ENCODE measurements at regions not wholly inside any gene's neighbourhood (a gene's known extent, or its start where the extent isn't known, plus 50 kb on each side); places are given as distances from the start of the nearest gene placed in this dataset.
"Not testable (repeated sequence)": the region's sequence is repeated elsewhere in the genome, so short reads cannot be mapped to it uniquely, and the experiment has no call there.

DNA sequence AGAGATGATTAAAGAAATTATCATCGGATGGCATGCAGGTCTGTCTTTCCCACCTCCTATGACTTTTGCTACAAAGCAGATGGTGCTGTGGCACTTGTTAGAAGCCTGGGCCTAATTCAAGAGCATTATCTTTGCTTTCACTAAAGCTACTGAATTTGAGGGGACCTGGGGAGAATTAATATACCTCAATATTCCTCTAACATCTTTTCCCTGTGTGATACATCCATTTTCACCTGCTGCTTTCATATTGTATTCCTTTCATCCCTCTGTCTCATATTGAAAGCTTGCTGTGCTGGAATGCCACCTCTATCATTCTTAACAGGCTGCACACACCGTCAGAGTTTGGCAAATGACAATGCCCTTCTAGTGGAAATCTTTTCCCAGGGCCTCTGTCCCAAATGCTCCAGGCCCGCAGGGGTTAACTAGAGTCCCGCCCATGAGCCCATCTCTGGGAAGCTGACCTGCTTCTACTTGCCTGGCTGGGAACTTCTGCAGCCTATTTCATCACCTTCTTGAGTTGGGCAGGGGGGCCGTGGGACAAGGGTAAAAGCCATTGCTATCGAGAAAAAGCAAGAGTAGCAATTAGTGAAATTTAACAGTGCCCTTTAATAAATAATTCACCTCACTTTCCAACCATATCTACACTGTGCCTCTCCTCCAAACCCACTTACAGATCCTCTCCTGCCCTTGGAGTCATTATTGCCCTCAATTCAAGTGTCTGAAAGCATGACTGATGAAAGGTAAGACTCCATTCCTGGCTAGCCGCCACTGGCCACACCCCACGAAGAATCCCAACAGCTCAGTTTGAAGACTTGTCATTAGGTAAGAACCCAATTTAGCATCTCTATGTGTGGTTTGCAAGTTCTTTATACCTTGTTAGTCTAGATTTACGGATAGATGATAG is 126.7 kb upstream of the BTG1 start:
- no peak for DNase-seq (ENCODE audit: low spot score)

- DNase-seq (ENCODE audit: low spot score), result no peak
These were observed 125.7 kb upstream of the BTG1 start for GRCh38 chr12:92271341-92271740.

GRCh38 chr12:92270521-92270920 is 124.9 kb upstream of the BTG1 start:
- DNase-seq (ENCODE audit: low spot score), result no peak

DNA sequence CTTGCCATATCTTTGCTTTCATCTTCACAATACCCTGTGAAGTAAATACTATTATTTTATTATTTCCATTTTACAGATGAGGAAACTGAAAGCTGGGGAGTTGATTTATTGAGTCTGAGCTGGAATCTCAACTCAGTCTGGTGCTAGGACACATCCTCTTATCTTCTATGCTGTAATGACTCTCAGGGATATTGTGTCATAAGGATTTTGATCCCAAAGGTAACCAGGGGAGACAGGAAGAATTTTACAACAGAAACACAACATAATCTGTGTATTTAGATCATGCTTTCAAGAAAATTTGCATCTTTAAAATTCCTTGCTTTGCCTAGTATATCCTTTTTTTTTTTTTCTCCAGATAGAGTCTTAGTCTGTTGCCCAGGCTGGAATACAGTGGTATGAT is 123.3 kb upstream of the BTG1 start:
- no peak for DNase-seq (ENCODE audit: low spot score)

DNA sequence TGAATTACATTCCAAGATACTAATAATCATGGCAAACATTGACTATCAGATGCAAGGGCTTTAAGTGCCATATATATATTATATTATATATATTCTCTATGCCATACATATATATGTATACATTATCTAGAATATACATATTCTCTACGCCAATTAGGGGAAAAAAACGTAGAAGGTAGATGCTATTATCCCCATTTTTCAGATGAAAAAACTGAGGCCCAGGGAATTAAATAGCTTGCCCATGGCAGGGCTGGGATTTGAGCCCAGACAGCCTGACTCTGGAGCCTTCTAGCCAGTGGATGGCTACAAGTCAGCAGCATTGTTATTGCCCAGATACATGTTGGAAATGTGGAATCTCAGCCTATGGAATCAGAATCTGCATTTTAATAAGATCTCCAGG is 116.0 kb upstream of the BTG1 start:
- no peak for DNase-seq (ENCODE audit: low spot score)

- no peak for DNase-seq (ENCODE audit: low spot score)
These were observed 115.4 kb upstream of the BTG1 start for GRCh38 chr12:92261071-92261470.

DNA sequence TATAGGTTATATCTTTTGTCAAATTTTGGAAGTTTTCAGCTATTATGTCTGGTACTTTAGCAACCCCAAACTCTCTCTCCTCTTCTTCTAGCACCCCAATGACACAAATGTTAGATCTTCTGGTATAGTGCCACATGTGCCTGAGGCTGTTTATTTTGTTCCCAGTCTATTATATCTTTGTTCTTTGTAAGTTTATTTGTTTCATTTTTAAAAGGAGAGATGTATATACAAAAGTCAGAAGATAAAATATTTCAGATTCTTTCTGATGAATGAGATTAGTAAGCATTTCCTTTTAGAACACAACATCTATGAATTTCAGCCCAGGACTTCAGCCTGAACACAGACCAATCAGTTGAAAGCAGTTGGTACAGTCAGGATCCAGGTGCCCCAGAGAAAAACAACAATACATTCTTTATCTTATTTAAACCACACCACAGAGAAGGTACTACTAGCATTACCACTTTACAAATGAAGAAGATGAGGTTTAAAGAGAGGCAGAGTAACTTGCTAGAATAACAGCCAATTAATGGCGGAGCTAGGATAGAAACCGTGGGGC is 114.1 kb upstream of the BTG1 start:
- DNase-seq (ENCODE audit: low spot score), result peak; percentile 5

- DNase-seq (ENCODE audit: low spot score), result no peak
These were observed 113.6 kb upstream of the BTG1 start for GRCh38 chr12:92259291-92259690.

GRCh38 chr12:92257261-92257660 is 111.6 kb upstream of the BTG1 start:
- no peak for DNase-seq (ENCODE audit: low spot score)

DNA sequence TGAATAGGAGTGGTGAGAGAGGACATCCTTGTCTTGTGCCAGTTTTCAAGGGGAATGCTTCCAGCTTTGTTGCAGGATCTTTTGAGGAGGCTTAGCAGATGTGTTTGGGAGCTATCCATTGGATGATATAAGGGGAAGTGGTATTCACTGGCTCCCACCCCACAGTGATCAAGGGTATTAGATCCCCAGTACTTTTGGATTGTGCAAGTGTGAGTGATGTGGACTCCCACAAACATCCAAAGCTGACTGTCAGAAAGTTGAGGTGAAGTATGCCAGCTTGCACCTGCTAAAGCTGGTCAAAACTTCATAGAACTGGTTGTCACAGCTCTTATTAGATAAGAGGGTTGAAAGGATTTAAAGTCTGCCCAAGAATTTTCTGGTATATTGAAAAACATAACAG is 110.1 kb upstream of the BTG1 start:
- no peak for DNase-seq (ENCODE audit: low spot score)

DNA sequence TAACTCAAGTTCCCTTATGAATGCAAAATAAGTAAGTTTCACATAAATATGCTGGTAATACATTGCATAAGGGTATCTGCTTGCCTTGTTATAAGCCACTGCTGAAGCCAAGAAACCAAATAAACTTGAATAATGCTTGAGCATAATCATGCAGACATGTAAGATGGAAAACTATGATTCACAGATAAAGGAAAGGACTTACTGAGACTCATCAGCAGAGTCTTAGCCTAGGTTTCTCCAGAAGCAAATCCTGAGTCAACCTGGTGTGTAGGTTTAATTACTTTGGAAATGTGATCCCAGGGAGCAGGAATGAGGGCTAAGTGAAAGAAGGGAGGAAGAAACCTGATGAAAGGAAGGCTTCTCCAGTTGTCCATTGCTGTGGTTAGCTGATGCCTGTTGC is 107.7 kb upstream of the BTG1 start:
- no peak for DNase-seq (ENCODE audit: low spot score)

DNA sequence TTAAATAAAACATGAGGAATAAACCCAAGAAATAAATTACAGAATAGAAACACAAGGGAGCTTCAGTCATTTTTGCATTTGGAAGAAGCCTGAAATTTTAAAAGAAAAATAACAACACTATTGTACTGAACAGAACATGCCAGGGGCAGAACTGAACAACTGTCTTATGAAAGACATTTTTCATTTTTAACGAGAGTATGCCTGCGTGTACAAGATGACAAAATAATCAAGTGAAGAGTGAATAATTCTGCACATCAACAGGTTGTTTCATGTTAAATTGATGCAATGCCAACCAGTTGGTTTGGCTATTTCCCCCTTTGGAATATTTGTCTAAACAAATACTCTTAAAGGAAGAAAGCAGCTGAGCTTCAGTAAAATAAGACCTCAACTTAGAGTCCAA is 103.3 kb upstream of the BTG1 start:
- no peak for DNase-seq (ENCODE audit: low spot score)

GRCh38 chr12:92244036-92244435 is 98.4 kb upstream of the BTG1 start:
- peak; percentile 7 for DNase-seq (ENCODE audit: low spot score)

- DNase-seq (ENCODE audit: low spot score), result peak; percentile 18
These were observed 97.3 kb upstream of the BTG1 start for GRCh38 chr12:92242907-92243306.

DNA sequence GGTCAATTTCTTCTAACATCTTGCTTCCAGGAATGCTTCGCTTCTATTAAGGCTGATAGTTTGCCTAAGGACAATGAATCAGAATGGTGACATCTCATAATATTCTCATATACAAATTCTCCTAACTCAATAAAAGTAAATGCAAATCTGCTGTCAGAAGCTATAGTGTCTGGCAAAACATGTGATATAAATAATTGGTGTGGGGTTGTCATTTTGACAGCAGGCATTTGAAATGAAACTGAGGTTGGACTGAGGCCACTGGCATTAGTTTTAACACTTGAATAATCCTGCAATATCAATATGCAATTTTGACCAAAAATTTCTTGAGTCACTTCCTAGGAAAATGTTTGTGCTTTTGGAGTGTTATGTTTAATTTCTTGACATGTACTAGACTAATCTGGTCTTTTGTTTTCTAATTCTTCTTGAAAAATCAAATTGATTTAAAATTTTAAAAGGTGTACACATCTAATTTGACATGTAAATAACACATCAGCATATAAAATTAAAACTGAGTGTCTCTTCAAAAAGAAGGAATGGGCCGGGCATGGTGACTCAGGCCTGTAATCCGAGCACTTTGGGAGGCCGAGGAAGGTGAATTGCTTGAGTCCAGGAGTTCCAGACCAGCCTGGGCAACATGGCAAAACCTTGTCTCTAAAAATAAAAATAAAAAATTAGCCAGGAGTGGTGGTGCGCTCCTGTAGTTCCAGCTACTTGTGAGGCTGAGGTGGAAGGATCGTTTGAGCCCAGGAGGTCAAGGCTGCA is 92.3 kb upstream of the BTG1 start:
- DNase-seq (ENCODE audit: low spot score), result no peak

GRCh38 chr12:92237262-92237661 is 91.6 kb upstream of the BTG1 start:
- DNase-seq (ENCODE audit: low spot score), result no peak

DNA sequence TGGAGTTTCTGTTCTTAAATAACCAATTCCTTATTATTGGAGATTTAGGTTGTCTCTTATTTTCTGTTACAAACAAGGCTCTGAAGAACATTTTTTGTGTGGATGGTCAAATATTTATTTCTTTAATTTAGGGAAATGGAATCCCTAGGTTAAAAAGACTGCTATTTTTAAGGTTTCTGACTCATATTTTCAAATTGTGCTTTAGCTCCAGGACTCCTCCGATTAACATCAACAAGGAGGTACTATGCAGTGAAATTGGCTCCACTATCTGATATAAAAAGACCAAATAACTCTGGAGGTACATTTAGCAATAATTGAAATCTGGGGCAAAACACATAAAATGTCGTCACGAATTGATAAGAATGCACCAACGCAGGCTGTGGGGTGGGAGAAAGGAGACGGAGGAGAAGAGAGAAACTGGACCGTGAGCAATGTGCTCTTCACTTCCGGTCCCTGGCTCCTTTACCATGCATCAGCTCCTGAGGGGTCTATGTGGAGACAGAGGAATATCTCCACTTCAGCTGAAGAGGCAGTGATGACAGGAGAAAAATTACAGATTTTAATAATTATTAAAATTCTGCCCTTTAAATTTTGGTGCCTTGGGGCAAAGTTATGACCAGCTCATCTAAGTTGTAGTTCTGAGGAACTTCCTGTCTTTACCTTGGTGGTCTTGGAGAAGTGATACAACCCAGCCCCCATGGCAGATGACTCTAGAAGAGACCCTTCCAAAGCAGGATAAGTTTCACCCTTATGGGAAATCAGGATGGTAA is 90.2 kb upstream of the BTG1 start:
- DNase-seq (ENCODE audit: low spot score), result no peak

DNA sequence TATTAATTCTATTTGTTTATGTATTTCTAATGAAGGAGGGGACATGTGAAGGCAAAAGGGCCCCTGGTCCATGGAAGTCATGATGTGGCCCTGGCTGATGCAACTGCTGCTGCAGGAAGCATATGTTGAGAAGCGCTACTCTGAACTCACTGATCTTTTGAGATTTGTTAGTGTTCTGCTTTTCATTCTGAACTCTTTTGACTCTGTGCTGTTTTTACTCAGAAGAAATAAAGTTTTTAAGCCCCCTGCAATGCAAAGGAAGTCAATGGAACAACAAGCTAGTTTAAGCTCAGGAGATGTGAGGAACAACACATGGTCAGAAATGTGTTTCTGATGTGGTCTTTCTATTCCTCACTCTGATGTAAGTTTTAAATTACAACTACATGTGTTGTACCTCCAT is 88.9 kb upstream of the BTG1 start:
- DNase-seq (ENCODE audit: low spot score), result no peak

GRCh38 chr12:92233346-92234015 is 87.8 kb upstream of the BTG1 start:
- DNase-seq (ENCODE audit: low spot score), result no peak

GRCh38 chr12:92232371-92232932 is 86.8 kb upstream of the BTG1 start:
- DNase-seq (ENCODE audit: low spot score), result not testable (repeated sequence)

- not testable (repeated sequence) for DNase-seq (ENCODE audit: low spot score)
These were observed 86.3 kb upstream of the BTG1 start for GRCh38 chr12:92231945-92232344.
